Stomach (tissue), 8 donors: ENCODE measurements at regions not wholly inside any gene's neighbourhood (a gene's known extent, or its start where the extent isn't known, plus 50 kb on each side); places are given as distances from the start of the nearest gene placed in this dataset.

Source experiments
- DNase-seq, 2 donors: peaks; one replicate each; pipeline versions ENCODE4 v3.0.0 to v3.0.0-alpha.2; 2013 to 2019
- H3K27ac ChIP-seq, 5 donors: fragments of 200-600 bp in 4 of 5; sonication (generic) in 4 of 5; one replicate each; pipeline ENCODE4 v1.5.1; 2013 to 2019; ENCODE audit warnings: mild to moderate bottlenecking in 1 of 5, moderate library complexity in 1 of 5
- H3K27me3 ChIP-seq, 3 donors: fragments of 200-600 bp; sonication (generic); one replicate each; pipeline ENCODE4 v1.5.1; 2017 to 2019; ENCODE audit warnings: mixed run types in 1 of 3
- H3K36me3 ChIP-seq, 4 donors: fragments of 200-600 bp; sonication (generic); 1 replicate in 3 of 4; 2 replicates in 1 of 4; pipeline ENCODE4 v1.5.1; 2016 to 2019
- H3K4me1 ChIP-seq, 4 donors: fragments of 200-600 bp; sonication (generic); one replicate each; pipeline ENCODE4 v1.5.1; 2016 to 2019
- H3K4me3 ChIP-seq, 4 donors: fragments of 200-600 bp; sonication (generic) in 3 of 4; one replicate each; pipeline ENCODE4 v1.5.1; 2016 to 2019; ENCODE audit warnings: mild to moderate bottlenecking in 1 of 4
- H3K9me3 ChIP-seq, 4 donors: fragments of 200-600 bp; sonication (generic); one replicate each; pipeline ENCODE4 v1.5.1; 2016 to 2019
- EP300 ChIP-seq: sonication (generic); formaldehyde crosslinking; IDR thresholded peaks from one replicate; pipeline ENCODE4 v1.6.1; 2017; ENCODE audit warnings: antibody characterized with exemption
- POLR2A ChIP-seq, 4 donors: fragments of 450-650 bp; IDR thresholded peaks; one replicate each; pipeline ENCODE4 v1.6.1; 2016; ENCODE audit warnings: antibody characterized with exemption in 4 of 4, control low read depth in 2 of 4, mild to moderate bottlenecking in 1 of 4, moderate library complexity in 1 of 4
- POLR2AphosphoS5 ChIP-seq, 3 donors: sonication (generic); formaldehyde crosslinking; IDR thresholded peaks; one replicate each; pipeline ENCODE4 v1.6.1; 2016; ENCODE audit warnings: antibody characterized with exemption in 3 of 3
- WGBS, 5 donors: extraction: QIAGEN DNeasy Blood & Tissue Kit in 3 of 5; methylation state at CpG; one replicate each; pipeline versions ENCODE4 v1.1.5 to v1.1.7; 2013 to 2018; 5-methylcytosine and 5-hydroxymethylcytosine counted together
- intact Hi-C: fragments of 100-400 bp; cut with DNase I; formaldehyde crosslinking; loops from one replicate; pipeline ENCODE4 v1.15.1; 2023; ENCODE audit warnings: low total_unique reads
- TF ChIP-seq, protein P1 (sequence below), 7 experiments: fragments of 450-650 bp in 4 of 7; fragments of 200-600 bp in 3 of 7; sonication (generic) in 3 of 7; IDR thresholded peaks; one replicate each; pipeline ENCODE4 v1.5.1; 2016 to 2019; ENCODE audit warnings: antibody characterized with exemption in 7 of 7, control low read depth in 2 of 7, mild to moderate bottlenecking in 1 of 7
- donor health status: healthy with polysubstance abuse.
- donor health status: Bipolar disorder and iron deficiency.
- donor health status: healthy.

DNA sequence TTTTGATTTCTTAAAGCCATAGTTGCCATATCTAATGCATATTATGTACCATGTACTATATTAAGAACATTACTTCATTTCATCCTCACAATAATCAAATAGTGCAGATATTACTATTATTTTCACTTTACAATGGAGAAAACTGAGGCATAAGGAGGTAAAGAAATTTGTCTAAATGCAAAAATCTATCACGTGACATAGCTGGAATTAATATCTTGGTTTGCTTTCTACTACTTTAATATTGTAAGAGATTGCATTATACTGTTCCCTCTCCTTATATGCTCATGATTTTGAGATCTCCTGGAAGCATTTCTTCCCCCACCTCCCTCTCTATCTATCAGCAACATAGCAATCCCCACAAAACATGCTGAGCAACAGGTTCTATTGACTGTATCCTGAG, 330.8 kb upstream of the SPTLC3 start:
- intact Hi-C loops = no loop called here
- Histone ChIP-seq H3K4me1 (peaks cover 0 to 7% (median 0%) of the 10 kb centered on the region in 4 donors), H3K4me3 (no peak overlapping the region), H3K27ac (no peak overlapping the region), H3K9me3 (no peaks in the 10 kb centered on the region), H3K36me3 (no peaks in the 10 kb centered on the region), H3K27me3 (no peaks in the 10 kb centered on the region)
- TF ChIP-seq POLR2AphosphoS5 (IDR thresholded peaks at IDR 0.05) (no peak), POLR2A (IDR thresholded peaks at IDR 0.05) (no peak), EP300 (no peak)
- TF ChIP-seq, protein P1, sequence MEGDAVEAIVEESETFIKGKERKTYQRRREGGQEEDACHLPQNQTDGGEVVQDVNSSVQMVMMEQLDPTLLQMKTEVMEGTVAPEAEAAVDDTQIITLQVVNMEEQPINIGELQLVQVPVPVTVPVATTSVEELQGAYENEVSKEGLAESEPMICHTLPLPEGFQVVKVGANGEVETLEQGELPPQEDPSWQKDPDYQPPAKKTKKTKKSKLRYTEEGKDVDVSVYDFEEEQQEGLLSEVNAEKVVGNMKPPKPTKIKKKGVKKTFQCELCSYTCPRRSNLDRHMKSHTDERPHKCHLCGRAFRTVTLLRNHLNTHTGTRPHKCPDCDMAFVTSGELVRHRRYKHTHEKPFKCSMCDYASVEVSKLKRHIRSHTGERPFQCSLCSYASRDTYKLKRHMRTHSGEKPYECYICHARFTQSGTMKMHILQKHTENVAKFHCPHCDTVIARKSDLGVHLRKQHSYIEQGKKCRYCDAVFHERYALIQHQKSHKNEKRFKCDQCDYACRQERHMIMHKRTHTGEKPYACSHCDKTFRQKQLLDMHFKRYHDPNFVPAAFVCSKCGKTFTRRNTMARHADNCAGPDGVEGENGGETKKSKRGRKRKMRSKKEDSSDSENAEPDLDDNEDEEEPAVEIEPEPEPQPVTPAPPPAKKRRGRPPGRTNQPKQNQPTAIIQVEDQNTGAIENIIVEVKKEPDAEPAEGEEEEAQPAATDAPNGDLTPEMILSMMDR (IDR thresholded peaks at IDR 0.05) = no peak
- no peak for DNase-seq
- WGBS, 5 donors = 63 to 86% (median 74%) methylated on average over 1 of the region's 1 CpG

DNA sequence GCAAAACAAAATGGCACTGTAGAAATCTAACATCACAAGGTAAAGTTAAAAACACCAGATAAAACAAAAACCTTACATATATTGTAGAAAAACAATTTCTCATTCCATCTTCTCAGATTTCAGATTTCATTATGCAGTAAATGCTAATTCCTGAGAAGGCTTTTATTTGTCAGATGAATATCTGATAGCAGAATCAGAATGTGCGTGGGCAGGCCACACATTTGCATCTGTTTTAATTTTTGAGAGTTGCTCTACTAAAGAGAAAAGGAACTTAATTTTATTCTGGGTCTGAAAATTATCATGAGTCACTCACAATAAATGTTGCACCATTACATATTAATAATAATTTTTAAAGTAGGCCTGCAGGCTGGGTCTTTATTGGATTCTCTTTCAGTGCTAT, 329.3 kb upstream of the SPTLC3 start:
- intact Hi-C loops = no loop called here
- no peaks in the 10 kb centered on the region for H3K27me3 ChIP-seq
- H3K4me1 ChIP-seq = peaks cover 0 to 7% (median 0%) of the 10 kb centered on the region in 4 donors
- no peak for TF ChIP-seq POLR2A (IDR thresholded peaks at IDR 0.05)
- TF ChIP-seq, protein P1 (IDR thresholded peaks at IDR 0.05) = no peak
- TF ChIP-seq EP300 = no peak
- no peak for TF ChIP-seq POLR2AphosphoS5 (IDR thresholded peaks at IDR 0.05)
- no peak for DNase-seq
- H3K4me3 ChIP-seq = no peak overlapping the region
- no peak overlapping the region for H3K27ac ChIP-seq
- 75 to 92% (median 79%) methylated on average over 1 of the region's 1 CpG for WGBS, 5 donors
- H3K36me3 ChIP-seq = no peaks in the 10 kb centered on the region
- no peaks in the 10 kb centered on the region for H3K9me3 ChIP-seq

DNA sequence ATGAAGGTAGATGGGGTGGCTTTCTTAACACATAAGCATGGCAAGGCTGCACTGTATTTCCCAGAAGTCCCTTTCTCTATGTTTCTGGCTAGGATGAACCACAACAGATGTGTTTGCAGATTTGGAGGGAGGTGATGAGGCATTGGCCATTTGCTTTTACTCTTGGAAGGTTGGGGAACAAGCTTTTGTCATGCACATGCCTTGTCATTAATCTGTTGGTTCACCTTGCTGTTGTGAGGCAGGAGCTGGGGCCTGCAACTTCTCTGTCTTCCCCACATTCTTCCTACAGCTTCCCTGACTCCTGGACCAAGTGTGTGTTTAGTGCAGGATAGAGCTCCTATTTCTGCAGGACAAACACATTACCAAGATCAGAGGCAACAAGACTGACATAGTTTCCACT, 326.2 kb upstream of the SPTLC3 start:
- H3K4me1 ChIP-seq = no peaks in the 10 kb centered on the region
- TF ChIP-seq POLR2A (IDR thresholded peaks at IDR 0.05) (no peak), EP300 (no peak), POLR2AphosphoS5 (IDR thresholded peaks at IDR 0.05) (no peak)
- TF ChIP-seq, protein P1 (IDR thresholded peaks at IDR 0.05) = no peak
- no peaks in the 10 kb centered on the region for H3K27me3 ChIP-seq
- no peaks in the 10 kb centered on the region for H3K9me3 ChIP-seq
- H3K36me3 ChIP-seq = no peaks in the 10 kb centered on the region
- no peak for DNase-seq
- H3K27ac ChIP-seq = no peak overlapping the region
- intact Hi-C loops = no loop called here
- no peak overlapping the region for H3K4me3 ChIP-seq

DNA sequence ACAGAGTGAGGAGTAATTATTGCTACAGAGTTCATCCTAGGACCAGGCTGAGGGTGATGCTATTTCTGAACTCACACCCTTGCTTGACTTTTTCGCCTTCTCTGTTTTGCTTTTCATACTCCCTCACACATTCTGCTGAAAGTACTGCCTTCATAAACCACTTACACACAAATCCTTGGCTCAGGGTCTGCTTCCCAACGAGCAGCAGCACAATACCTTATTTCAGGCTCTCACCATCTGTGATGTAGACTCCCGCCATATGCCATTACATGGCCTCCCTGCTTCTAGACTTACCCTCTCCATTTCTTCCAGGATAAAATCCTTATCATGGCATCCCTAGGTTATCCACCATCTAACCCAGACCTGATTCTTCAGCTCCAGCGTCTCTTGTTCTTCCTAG, 321.3 kb upstream of the SPTLC3 start:
- Histone ChIP-seq H3K4me1 (no peaks in the 10 kb centered on the region), H3K36me3 (no peaks in the 10 kb centered on the region), H3K9me3 (peaks cover 0 to 3% (median 0%) of the 10 kb centered on the region in 4 donors), H3K4me3 (no peak overlapping the region), H3K27ac (no peak overlapping the region), H3K27me3 (no peaks in the 10 kb centered on the region)
- intact Hi-C loops = no loop called here
- WGBS, 5 donors = 56 to 82% (median 79%) methylated on average over 4 of the region's 4 CpGs
- no peak for DNase-seq
- TF ChIP-seq POLR2A (IDR thresholded peaks at IDR 0.05) = no peak
- TF ChIP-seq, protein P1 (IDR thresholded peaks at IDR 0.05) = no peak
- TF ChIP-seq POLR2AphosphoS5 (IDR thresholded peaks at IDR 0.05) = no peak
- TF ChIP-seq EP300 = no peak
